Epithelial cell of esophagus (primary cell): ENCODE measurements at regions not wholly inside any gene's neighbourhood (a gene's known extent, or its start where the extent isn't known, plus 50 kb on each side); places are given as distances from the start of the nearest gene placed in this dataset.

ENCODE experiments used
- DNase-seq: peaks from one replicate; pipeline ENCODE4 v3.0.0; 2010; ENCODE audit warnings: low read depth
- H3K4me3 ChIP-seq: 2 replicates; pipeline ENCODE4 v1.5.1; 2011; ENCODE audit warnings: mild to moderate bottlenecking, low read length, control low read depth
- CTCF ChIP-seq: IDR thresholded peaks from 2 replicates; pipeline ENCODE4 v1.5.1; 2011; ENCODE audit warnings: low read depth, mild to moderate bottlenecking, low read length, control low read depth, inconsistent platforms; ENCODE audit not compliant: insufficient read depth; ENCODE audit errors: missing control alignments

- no peak for TF ChIP-seq CTCF
- no peak overlapping the region for H3K4me3 ChIP-seq
- no peak for DNase-seq
Observed at GRCh38 chr3:137079571-137079970, 121.8 kb downstream of the IL20RB start.

DNA sequence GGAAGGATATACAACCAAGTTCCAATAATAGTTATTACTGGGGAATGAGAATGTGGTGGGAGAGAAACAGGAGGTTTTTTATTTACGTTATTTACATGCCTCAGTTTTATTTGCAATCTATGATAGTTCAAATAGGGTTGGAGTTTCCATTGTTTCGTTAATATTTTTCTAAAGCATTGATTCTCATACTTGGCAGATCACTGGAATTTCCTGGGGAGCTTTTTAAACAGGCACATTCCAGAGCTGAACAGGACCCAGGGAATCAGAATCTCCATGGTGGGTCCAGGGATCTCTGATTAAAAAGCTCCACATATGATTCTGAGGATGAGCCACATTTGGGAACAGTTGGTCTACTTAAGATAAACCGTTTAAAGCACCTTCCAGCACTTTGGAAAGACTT is 123.9 kb downstream of the IL20RB start:
- no peak for TF ChIP-seq CTCF
- no peak for DNase-seq
- H3K4me3 ChIP-seq, result no peak overlapping the region

GRCh38 chr3:137082763-137083162 is 125.0 kb downstream of the IL20RB start:
- DNase-seq, result no peak
- no peak for TF ChIP-seq CTCF
- H3K4me3 ChIP-seq, result no peak overlapping the region

- no peak for TF ChIP-seq CTCF
- no peak overlapping the region for H3K4me3 ChIP-seq
- DNase-seq, result no peak
Observed at GRCh38 chr3:137083332-137083731, 125.5 kb downstream of the IL20RB start.

GRCh38 chr3:137084586-137084985 is 126.8 kb downstream of the IL20RB start:
- no peak overlapping the region for H3K4me3 ChIP-seq
- no peak for TF ChIP-seq CTCF
- peak; percentile 19 for DNase-seq

GRCh38 chr3:137097386-137097785 is 139.6 kb downstream of the IL20RB start:
- no peak for DNase-seq
- no peak overlapping the region for H3K4me3 ChIP-seq
- no peak for TF ChIP-seq CTCF

GRCh38 chr3:137097852-137098251 is 140.1 kb downstream of the IL20RB start:
- no peak for TF ChIP-seq CTCF
- DNase-seq, result no peak
- H3K4me3 ChIP-seq, result no peak overlapping the region
